Left ventricle myocardium inferior (tissue), 1 donor: ENCODE measurements at regions not wholly inside any gene's neighbourhood (a gene's known extent, or its start where the extent isn't known, plus 50 kb on each side); places are given as distances from the start of the nearest gene placed in this dataset.

ENCODE experiments used
- DNase-seq: peaks from one replicate; pipeline ENCODE4 v3.0.0-alpha.2; 2020
- H3K27ac ChIP-seq: fragments of 200-600 bp; replicated peaks from 2 replicates; pipeline ENCODE4 v1.8.0; 2021
- H3K27me3 ChIP-seq: fragments of 200-600 bp; 2 replicates; pipeline ENCODE4 v1.8.0; 2021; ENCODE audit warnings: low read depth
- H3K36me3 ChIP-seq: fragments of 200-600 bp; 2 replicates; pipeline ENCODE4 v1.8.0; 2021
- H3K4me1 ChIP-seq: fragments of 200-600 bp; 2 replicates; pipeline ENCODE4 v1.8.0; 2021
- H3K4me3 ChIP-seq: fragments of 200-600 bp; 2 replicates; pipeline ENCODE4 v1.8.0; 2021; ENCODE audit warnings: mild to moderate bottlenecking, moderate library complexity
- H3K9me3 ChIP-seq: fragments of 200-600 bp; replicated peaks from 2 replicates; pipeline ENCODE4 v1.8.0; 2021
- CTCF ChIP-seq: fragments of 200-600 bp; IDR thresholded peaks from 2 replicates; pipeline ENCODE4 v1.8.0; 2021; ENCODE audit warnings: antibody characterized with exemption, mild to moderate bottlenecking, borderline replicate concordance
- intact Hi-C: fragments of 100-400 bp; cut with micrococcal nuclease; formaldehyde crosslinking; loops from one replicate; pipeline ENCODE4 v1.11.0; 2022
- donor health status: DM: no; HTN: yes; CAD: no; lungs with severe emphysema.

GRCh38 chr16:7116734-7117133 lies 215.9 kb upstream of the RBFOX1 start:
- H3K27me3 ChIP-seq, result peaks cover 22% of the 10 kb centered on the region
- H3K9me3 ChIP-seq, result no peaks in the 10 kb centered on the region
- TF ChIP-seq CTCF, result no peak
- no peak for DNase-seq
- no peak overlapping the region for H3K4me3 ChIP-seq
- no peaks in the 10 kb centered on the region for H3K4me1 ChIP-seq
- H3K27ac ChIP-seq, result no peak overlapping the region
- intact Hi-C loops, result no loop called here
- H3K36me3 ChIP-seq, result no peaks in the 10 kb centered on the region

- Histone ChIP-seq H3K27ac (no peak overlapping the region), H3K36me3 (no peaks in the 10 kb centered on the region), H3K9me3 (no peaks in the 10 kb centered on the region), H3K4me3 (no peak overlapping the region), H3K4me1 (no peaks in the 10 kb centered on the region), H3K27me3 (peaks cover 22% of the 10 kb centered on the region)
- TF ChIP-seq CTCF, result no peak
- DNase-seq, result no peak
- intact Hi-C loops, result no loop called here
These were observed 216.7 kb upstream of the RBFOX1 start for GRCh38 chr16:7115898-7116297.

GRCh38 chr16:7113949-7114348 lies 218.7 kb upstream of the RBFOX1 start:
- DNase-seq, result no peak
- intact Hi-C loops, result no loop called here
- Histone ChIP-seq H3K9me3 (no peaks in the 10 kb centered on the region), H3K4me3 (no peak overlapping the region), H3K4me1 (no peaks in the 10 kb centered on the region), H3K36me3 (no peaks in the 10 kb centered on the region), H3K27me3 (peaks cover 17% of the 10 kb centered on the region), H3K27ac (no peak overlapping the region)
- TF ChIP-seq CTCF, result no peak

- Histone ChIP-seq H3K9me3 (no peaks in the 10 kb centered on the region), H3K27ac (no peak overlapping the region), H3K4me1 (no peaks in the 10 kb centered on the region), H3K27me3 (peaks cover 16% of the 10 kb centered on the region), H3K36me3 (no peaks in the 10 kb centered on the region), H3K4me3 (no peak overlapping the region)
- intact Hi-C loops, result no loop called here
- no peak for DNase-seq
- TF ChIP-seq CTCF, result no peak
These were observed 219.2 kb upstream of the RBFOX1 start for GRCh38 chr16:7113395-7113794.

- no peak for TF ChIP-seq CTCF
- intact Hi-C loops, result no loop called here
- Histone ChIP-seq H3K27me3 (peaks cover 12% of the 10 kb centered on the region), H3K4me3 (no peak overlapping the region), H3K4me1 (no peaks in the 10 kb centered on the region), H3K9me3 (no peaks in the 10 kb centered on the region), H3K27ac (no peak overlapping the region), H3K36me3 (no peaks in the 10 kb centered on the region)
- DNase-seq, result no peak
These were observed 221.4 kb upstream of the RBFOX1 start for GRCh38 chr16:7111265-7111664.

- H3K27me3 ChIP-seq, result peaks cover under 1% of the 10 kb centered on the region
- TF ChIP-seq CTCF, result no peak
- no peaks in the 10 kb centered on the region for H3K9me3 ChIP-seq
- DNase-seq, result no peak
- H3K27ac ChIP-seq, result no peak overlapping the region
- no peaks in the 10 kb centered on the region for H3K36me3 ChIP-seq
- no peaks in the 10 kb centered on the region for H3K4me1 ChIP-seq
- intact Hi-C loops, result no loop called here
- no peak overlapping the region for H3K4me3 ChIP-seq
These were observed 225.2 kb upstream of the RBFOX1 start for GRCh38 chr16:7107436-7107835.
